Duodenal mucosa (tissue), 2 donors: ENCODE measurements at regions not wholly inside any gene's neighbourhood (a gene's known extent, or its start where the extent isn't known, plus 50 kb on each side); places are given as distances from the start of the nearest gene placed in this dataset.

Experiments used
- H3K27ac ChIP-seq: one replicate; pipeline ENCODE4 v1.7.0; 2013; ENCODE audit warnings: low read depth, low read length
- H3K27me3 ChIP-seq, 2 donors: one replicate each; pipeline ENCODE4 v1.7.0; 2013; ENCODE audit warnings: low read length in 2 of 2, control low read depth in 1 of 2; ENCODE audit not compliant: insufficient read depth in 2 of 2, control insufficient read depth in 1 of 2
- H3K36me3 ChIP-seq, 2 donors: one replicate each; pipeline ENCODE4 v1.7.0; 2013; ENCODE audit warnings: low read length in 2 of 2, control low read depth in 1 of 2; ENCODE audit not compliant: insufficient read depth in 2 of 2, control insufficient read depth in 1 of 2
- H3K4me1 ChIP-seq, 2 donors: one replicate each; pipeline ENCODE4 v1.7.0; 2013; ENCODE audit warnings: low read length in 2 of 2, control low read depth in 1 of 2; ENCODE audit not compliant: insufficient read depth in 2 of 2, control insufficient read depth in 1 of 2
- H3K4me3 ChIP-seq, 2 donors: one replicate each; pipeline ENCODE4 v1.7.0; 2013; ENCODE audit warnings: low read length in 2 of 2, low read depth in 1 of 2
- H3K9ac ChIP-seq, 2 donors: one replicate each; pipeline ENCODE4 v1.7.0; 2013; ENCODE audit warnings: low read length in 2 of 2, low read depth in 1 of 2
- H3K9me3 ChIP-seq, 2 donors: one replicate each; pipeline ENCODE4 v1.7.0; 2013; ENCODE audit warnings: low read length in 2 of 2, control low read depth in 1 of 2; ENCODE audit not compliant: control insufficient read depth in 1 of 2

DNA sequence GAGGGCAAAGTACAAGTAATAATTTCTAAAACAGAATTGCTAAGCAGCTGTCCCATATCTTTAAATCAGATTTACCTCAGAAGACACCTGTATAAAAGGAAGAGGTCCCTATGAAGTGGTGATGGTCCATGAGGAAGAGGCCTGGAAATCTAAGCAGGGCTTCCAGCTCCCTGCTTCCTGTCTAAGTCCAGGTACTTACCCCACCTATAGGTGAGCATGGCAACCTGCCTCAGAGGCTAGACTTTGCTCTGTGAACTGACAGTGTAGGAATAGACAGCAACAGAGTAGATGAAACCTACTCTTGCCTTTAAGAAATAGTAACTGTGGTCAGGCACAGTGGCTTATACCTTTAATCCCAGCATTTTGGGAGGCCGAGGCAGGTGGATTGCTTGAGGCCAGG lies 55.8 kb upstream of the ARRDC3 start:
- H3K4me1 ChIP-seq = peaks cover 0 to 4% of the 10 kb centered on the region in 2 donors
- no peaks in the 10 kb centered on the region for H3K9me3 ChIP-seq
- no peak overlapping the region for H3K27ac ChIP-seq
- H3K4me3 ChIP-seq = no peak overlapping the region
- H3K36me3 ChIP-seq = no peaks in the 10 kb centered on the region
- H3K9ac ChIP-seq = no peak overlapping the region
- no peaks in the 10 kb centered on the region for H3K27me3 ChIP-seq

DNA sequence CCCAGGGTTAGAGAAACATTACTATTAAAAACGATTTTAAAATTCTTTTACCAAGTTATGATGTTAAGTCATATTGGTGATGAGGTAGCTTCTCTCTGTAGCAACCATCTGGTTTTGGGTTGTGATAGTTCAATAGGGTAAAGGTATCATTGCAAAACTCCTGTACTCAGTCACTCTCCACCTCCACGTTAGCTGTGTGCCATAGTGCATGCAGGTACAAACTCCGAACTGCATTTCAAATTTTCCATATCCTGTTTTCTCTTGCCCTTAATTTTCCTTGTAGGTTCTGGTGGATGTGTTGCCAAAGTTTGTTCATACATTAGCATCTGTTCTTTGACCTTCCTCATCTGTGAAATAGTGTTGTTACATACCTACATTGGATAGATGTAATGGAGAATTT lies 53.1 kb upstream of the ARRDC3 start:
- H3K36me3 ChIP-seq = no peaks in the 10 kb centered on the region
- no peak overlapping the region for H3K27ac ChIP-seq
- no peaks in the 10 kb centered on the region for H3K9me3 ChIP-seq
- peaks cover 0 to 4% of the 10 kb centered on the region in 2 donors for H3K4me1 ChIP-seq
- no peak overlapping the region for H3K4me3 ChIP-seq
- no peak overlapping the region for H3K9ac ChIP-seq
- H3K27me3 ChIP-seq = no peaks in the 10 kb centered on the region

DNA sequence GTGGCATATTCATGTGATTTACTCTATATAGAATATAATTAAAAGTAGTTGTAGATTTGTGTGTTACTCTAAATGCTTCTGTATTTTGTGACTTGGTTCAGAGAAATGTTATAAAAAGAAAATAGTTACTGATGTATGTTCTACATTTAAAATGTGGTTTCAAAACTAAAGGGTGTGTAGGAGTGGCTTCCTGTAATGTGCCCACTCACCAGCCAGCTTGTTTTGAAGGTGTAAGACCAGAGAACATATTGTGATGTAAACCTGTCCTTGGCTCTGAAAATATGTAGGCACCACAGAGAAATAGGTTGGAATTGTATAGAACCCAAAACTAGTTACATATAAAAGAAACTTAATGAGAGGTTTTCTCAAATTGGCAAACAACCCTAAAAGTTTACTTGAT lies 51.2 kb upstream of the ARRDC3 start:
- Histone ChIP-seq H3K27me3 (no peaks in the 10 kb centered on the region), H3K9ac (no peak overlapping the region), H3K4me1 (peaks cover 0 to 2% of the 10 kb centered on the region in 2 donors), H3K27ac (no peak overlapping the region), H3K36me3 (no peaks in the 10 kb centered on the region), H3K4me3 (no peak overlapping the region), H3K9me3 (no peaks in the 10 kb centered on the region)

DNA sequence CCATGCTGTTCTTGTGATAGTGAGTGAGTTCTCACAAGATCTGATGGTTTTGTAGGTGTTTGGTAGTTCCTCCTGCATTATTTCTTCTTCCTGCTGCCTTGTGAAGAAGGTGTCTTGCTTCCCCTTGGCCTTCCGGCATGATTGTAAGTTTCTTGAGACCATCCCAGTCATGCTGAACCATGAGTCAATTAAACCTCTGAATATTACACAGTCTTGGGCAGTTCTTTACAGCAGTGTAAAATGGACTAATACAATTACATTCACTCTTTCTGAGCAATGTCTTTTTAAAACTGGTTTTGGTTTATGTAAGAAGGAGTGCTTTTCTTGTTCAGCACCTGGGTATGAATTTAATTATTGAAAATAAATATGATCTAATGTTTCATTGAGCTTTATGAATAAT lies 50.7 kb upstream of the ARRDC3 start:
- H3K4me3 ChIP-seq = no peak overlapping the region
- no peak overlapping the region for H3K27ac ChIP-seq
- H3K27me3 ChIP-seq = no peaks in the 10 kb centered on the region
- no peaks in the 10 kb centered on the region for H3K4me1 ChIP-seq
- no peaks in the 10 kb centered on the region for H3K36me3 ChIP-seq
- no peak overlapping the region for H3K9ac ChIP-seq
- peaks cover 0 to 3% of the 10 kb centered on the region in 2 donors for H3K9me3 ChIP-seq
